Uterus (tissue), 2 donors: ENCODE measurements at regions not wholly inside any gene's neighbourhood (a gene's known extent, or its start where the extent isn't known, plus 50 kb on each side); places are given as distances from the start of the nearest gene placed in this dataset.

Experiments used
- CTCF ChIP-seq, 4 experiments: fragments of 200-600 bp in 2 of 4; fragments of 450-650 bp in 2 of 4; sonication (generic) in 2 of 4; IDR thresholded peaks; one replicate each; pipeline ENCODE4 v1.5.1; 2016 to 2019; ENCODE audit warnings: antibody characterized with exemption in 4 of 4, mild to moderate bottlenecking in 2 of 4, moderate library complexity in 1 of 4
- POLR2A ChIP-seq, 2 donors: fragments of 450-650 bp; IDR thresholded peaks; one replicate each; pipeline ENCODE4 v1.6.1; 2016; ENCODE audit warnings: antibody characterized with exemption in 2 of 2, mild to moderate bottlenecking in 1 of 2, moderate library complexity in 1 of 2

- TF ChIP-seq CTCF (IDR thresholded peaks at IDR 0.05): no peak
- TF ChIP-seq POLR2A (IDR thresholded peaks at IDR 0.05): no peak
Measured at GRCh38 chr6:68333442-68333841, 301.6 kb upstream of the ADGRB3 start.
